SK-N-MC (cell line): ENCODE measurements at regions not wholly inside any gene's neighbourhood (a gene's known extent, or its start where the extent isn't known, plus 50 kb on each side); places are given as distances from the start of the nearest gene placed in this dataset.

Experiments used
- EZH2 ChIP-seq: fragments of 200-600 bp; sonication (generic); IDR thresholded peaks from one replicate; pipeline ENCODE4 v1.6.1; 2017; ENCODE audit warnings: antibody characterized with exemption
- POLR2AphosphoS5 ChIP-seq: IDR thresholded peaks from 2 replicates; pipeline ENCODE4 v1.6.1; 2012; ENCODE audit warnings: mild to moderate bottlenecking, low read depth, low read length, borderline replicate concordance

GRCh38 chr5:14009575-14009974 is 65.1 kb upstream of the DNAH5 start:
- no peak for TF ChIP-seq POLR2AphosphoS5
- no peak for TF ChIP-seq EZH2
